GM13976 (cell line): ENCODE measurements at regions not wholly inside any gene's neighbourhood (a gene's known extent, or its start where the extent isn't known, plus 50 kb on each side); places are given as distances from the start of the nearest gene placed in this dataset.

Source experiments
- DNase-seq: peaks from one replicate; pipeline ENCODE4 v3.0.0; 2012; ENCODE audit warnings: low spot score
- in situ Hi-C: fragments of 300-500 bp; cut with MboI; formaldehyde crosslinking; loops from one replicate; pipeline ENCODE4 v1.12.0; 2022; ENCODE audit warnings: low sequenced_read_pairs, mixed read lengths, inconsistent platforms; ENCODE audit not compliant: unreplicated experiment
- TF ChIP-seq, protein P1 (sequence below): IDR thresholded peaks from 2 replicates; pipeline ENCODE4 v1.5.1; 2012; ENCODE audit warnings: borderline replicate concordance, mild to moderate bottlenecking; ENCODE audit not compliant: insufficient read depth; ENCODE audit errors: extremely low read depth, missing control alignments, control extremely low read depth

GRCh38 chr2:16104315-16104948 lies 164.1 kb downstream of the MYCN start:
- TF ChIP-seq, protein P1, sequence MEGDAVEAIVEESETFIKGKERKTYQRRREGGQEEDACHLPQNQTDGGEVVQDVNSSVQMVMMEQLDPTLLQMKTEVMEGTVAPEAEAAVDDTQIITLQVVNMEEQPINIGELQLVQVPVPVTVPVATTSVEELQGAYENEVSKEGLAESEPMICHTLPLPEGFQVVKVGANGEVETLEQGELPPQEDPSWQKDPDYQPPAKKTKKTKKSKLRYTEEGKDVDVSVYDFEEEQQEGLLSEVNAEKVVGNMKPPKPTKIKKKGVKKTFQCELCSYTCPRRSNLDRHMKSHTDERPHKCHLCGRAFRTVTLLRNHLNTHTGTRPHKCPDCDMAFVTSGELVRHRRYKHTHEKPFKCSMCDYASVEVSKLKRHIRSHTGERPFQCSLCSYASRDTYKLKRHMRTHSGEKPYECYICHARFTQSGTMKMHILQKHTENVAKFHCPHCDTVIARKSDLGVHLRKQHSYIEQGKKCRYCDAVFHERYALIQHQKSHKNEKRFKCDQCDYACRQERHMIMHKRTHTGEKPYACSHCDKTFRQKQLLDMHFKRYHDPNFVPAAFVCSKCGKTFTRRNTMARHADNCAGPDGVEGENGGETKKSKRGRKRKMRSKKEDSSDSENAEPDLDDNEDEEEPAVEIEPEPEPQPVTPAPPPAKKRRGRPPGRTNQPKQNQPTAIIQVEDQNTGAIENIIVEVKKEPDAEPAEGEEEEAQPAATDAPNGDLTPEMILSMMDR: no peak
- DNase-seq: no peak
- in situ Hi-C loops: no loop called here

DNA sequence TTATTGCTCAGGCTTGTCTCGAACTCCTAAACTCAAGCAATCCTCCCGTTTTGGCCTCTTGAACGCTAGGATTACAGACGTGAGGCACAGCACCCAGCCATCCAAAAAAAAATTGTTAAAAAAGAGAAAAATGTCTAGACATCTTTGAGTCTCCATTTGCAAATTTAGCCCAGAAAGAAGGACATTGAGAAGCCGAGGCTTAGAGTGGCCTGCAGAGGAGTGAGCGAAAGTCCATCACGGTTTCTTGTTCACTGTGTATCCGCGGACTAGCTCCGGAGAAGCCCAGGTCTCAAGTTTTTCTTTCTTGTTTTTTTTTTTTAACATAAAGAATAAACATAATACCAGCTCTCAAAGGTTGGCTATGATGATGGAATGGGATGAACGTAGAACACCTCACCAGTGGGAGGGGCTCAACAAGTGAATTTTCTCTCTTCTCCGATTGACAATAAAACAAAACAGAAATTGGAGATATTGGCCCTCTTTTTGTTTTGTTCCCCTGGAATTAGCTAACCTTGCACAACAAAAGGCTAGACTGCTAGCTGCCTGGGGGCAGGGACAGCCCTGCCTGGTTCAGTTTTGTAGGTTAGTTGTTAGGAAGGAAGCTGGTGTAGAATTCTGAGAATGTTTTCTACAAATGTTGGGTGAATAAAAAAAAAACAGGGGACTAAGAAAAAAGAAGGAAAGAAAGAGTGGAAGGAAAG lies 163.4 kb downstream of the MYCN start:
- TF ChIP-seq, protein P1: no peak
- in situ Hi-C loops: no loop called here
- no peak for DNase-seq

GRCh38 chr2:16102976-16103380 lies 162.6 kb downstream of the MYCN start:
- in situ Hi-C loops: no loop called here
- DNase-seq: no peak
- TF ChIP-seq, protein P1: no peak

- TF ChIP-seq, protein P1: no peak
- in situ Hi-C loops: no loop called here
- DNase-seq: no peak
Measured at GRCh38 chr2:16102358-16102975, 162.1 kb downstream of the MYCN start.

DNA sequence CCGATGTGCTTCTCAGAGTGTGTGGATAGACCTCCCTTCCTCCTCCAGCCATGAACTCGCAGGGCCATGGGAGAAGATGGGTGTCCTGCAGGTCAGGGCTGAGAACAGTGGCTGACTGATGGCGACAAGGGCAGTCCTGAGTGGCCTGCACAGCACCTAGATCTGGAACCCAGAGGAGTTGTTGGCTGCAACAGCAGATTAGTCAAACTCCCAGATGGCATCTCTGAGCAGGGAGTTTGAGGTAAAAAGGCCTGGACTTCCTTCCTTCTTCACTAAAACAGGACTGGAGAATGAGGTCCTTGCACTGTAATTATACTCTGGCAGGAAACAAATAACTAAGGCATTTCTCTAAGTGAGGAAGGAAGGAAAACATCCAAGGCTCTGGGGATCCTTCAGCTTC lies 160.8 kb downstream of the MYCN start:
- DNase-seq: no peak
- in situ Hi-C loops: no loop called here
- TF ChIP-seq, protein P1: no peak

GRCh38 chr2:16100006-16100405 lies 159.7 kb downstream of the MYCN start:
- DNase-seq: no peak
- TF ChIP-seq, protein P1: no peak
- in situ Hi-C loops: no loop called here

- in situ Hi-C loops: no loop called here
- no peak for DNase-seq
- TF ChIP-seq, protein P1: no peak
Measured at GRCh38 chr2:16099326-16099725, 159.0 kb downstream of the MYCN start.
